ENCODE measurements at regions not wholly inside any gene's neighbourhood (a gene's known extent, or its start where the extent isn't known, plus 50 kb on each side); places are given as distances from the start of the nearest gene placed in this dataset.

DNA sequence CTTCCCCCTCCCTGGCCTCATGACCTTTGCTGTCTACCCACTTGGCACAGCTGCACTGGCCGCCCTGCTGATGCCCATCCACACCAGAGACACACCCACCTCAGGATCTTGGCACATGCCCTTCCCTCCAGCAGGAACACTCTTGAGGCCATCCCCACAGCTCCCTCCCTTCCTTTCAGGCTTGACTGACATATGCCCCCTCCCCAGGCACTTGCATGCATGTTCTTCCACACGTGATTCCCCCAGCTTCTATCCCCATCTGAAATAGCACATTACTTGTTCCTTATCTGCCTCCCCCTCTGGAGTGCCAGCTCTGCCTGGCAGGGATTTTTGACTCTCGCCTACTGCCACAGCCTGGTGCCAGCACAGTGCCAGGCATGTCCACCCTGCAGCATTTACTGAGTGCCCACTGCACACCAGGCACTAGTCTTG is 98.5 kb upstream of the SLC25A33 start:
- Histone ChIP-seq H4K20me1 (ENCODE audit: insufficient read depth, low read length) (no peaks in the 10 kb centered on the region), H3K9me3 (ENCODE audit: low read length) (no peaks in the 10 kb centered on the region), H3K9ac (ENCODE audit: insufficient read depth, low read depth, low read length) (no peak overlapping the region), H3K4me2 (ENCODE audit: low read depth, low read length) (no peak overlapping the region), H3K36me3 (replicated peaks in 1 of 2; ENCODE audit: control insufficient read depth in 1 of 2, insufficient read depth in 2 of 2, low read length in 2 of 2) (no peaks in the 10 kb centered on the region), H3K4me1 (ENCODE audit: insufficient read depth, low read length) (peaks cover 90% of the 10 kb centered on the region), H3K27ac (ENCODE audit: extremely low read length, insufficient read depth, low read length) (no peak overlapping the region), H3K79me2 (ENCODE audit: insufficient read depth, low read length) (no peaks in the 10 kb centered on the region), H3K27me3 (ENCODE audit: control insufficient read depth in 1 of 2, insufficient read depth in 2 of 2, low read length in 2 of 2) (no peaks in the 10 kb centered on the region), H3K4me3 (replicated peaks in 1 of 3; ENCODE audit: insufficient read depth in 1 of 3, low read depth in 2 of 3, low read length in 3 of 3) (no peak overlapping the region), H2AFZ (ENCODE audit: low read length) (no peak overlapping the region)
- BruUV-seq (replicated peaks) = no TSS peak
- POLR2A ChIA-PET = interaction anchor here (0.9 to 3.3 kb wide), 3 partner anchors 8 to 19 kb away, joined by 3 to 27 read pairs (median 6); no protein-coding TSS in a partner anchor
- no peak for TF ChIP-seq SMAD3 (CRISPR knock-in tag; IDR thresholded peaks at IDR 0.05)
- 0 out of 2 replicates have a peak, but pooled peaks have one; percentile 9 for TF ChIP-seq HNRNPL (IDR thresholded peaks at IDR 0.05; ENCODE audit: low read depth, low read length)
- 98% methylated on average over 3 of the region's 3 CpGs for WGBS (ENCODE audit: low lambda C conversion rate)
- DNase-seq (ENCODE audit: low spot score) (no peak), FAIRE-seq (no peak), ATAC-seq (no peak)
- in situ Hi-C loops (cut with HindIII; ENCODE audit: extremely low pct_ligation_motif_present, low pct_unique_long_range_greater_than_20kb) = no loop called here
- intact Hi-C loops (cut with micrococcal nuclease; ENCODE audit: unreplicated experiment) = no loop called here
- CTCF ChIA-PET (ENCODE audit: low intra/inter-chr PET ratio, low total read pairs) = no interaction called here

DNA sequence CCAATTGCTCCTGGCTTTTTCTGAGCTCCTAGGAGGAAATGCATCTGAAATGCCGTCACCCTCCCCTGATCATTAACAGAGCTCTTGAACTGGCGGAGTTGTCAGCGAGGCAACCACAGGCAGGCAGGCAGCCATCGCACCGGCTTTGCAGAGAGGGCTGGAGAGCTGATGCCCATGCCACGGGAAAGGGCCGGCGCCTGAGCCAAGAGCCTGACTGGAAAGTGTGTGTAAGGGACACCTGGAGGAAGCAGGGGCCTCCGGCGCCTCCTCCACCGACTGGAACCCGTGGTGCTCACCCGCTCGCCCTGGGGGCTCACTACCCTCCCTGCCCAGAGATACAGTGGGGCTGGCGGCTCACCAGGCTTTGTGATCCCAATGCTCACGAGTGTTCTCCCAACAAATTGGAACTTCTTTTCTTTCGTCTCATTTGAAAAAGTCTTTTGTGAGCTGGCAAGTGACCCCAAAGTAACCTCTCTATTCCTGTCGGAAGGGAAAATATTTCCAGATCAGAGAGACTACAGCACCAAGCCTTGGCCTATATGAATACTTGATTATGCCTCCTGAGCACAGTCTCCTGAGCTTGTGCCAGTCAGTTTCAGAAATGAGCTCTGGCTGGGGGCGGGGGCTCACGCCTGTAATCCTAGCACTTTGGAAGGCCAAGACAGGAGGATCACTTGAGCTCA is 97.7 kb upstream of the SLC25A33 start:
- H3K27me3 ChIP-seq (ENCODE audit: control insufficient read depth in 1 of 2, insufficient read depth in 2 of 2, low read length in 2 of 2) = no peaks in the 10 kb centered on the region
- 80% methylated on average over 20 of the region's 20 CpGs for WGBS (ENCODE audit: low lambda C conversion rate)
- H4K20me1 ChIP-seq (ENCODE audit: insufficient read depth, low read length) = no peaks in the 10 kb centered on the region
- no peak for FAIRE-seq
- no peaks in the 10 kb centered on the region for H3K79me2 ChIP-seq (ENCODE audit: insufficient read depth, low read length)
- no peaks in the 10 kb centered on the region for H3K36me3 ChIP-seq (replicated peaks in 1 of 2; ENCODE audit: control insufficient read depth in 1 of 2, insufficient read depth in 2 of 2, low read length in 2 of 2)
- no TSS peak for BruUV-seq (replicated peaks)
- no peaks in the 10 kb centered on the region for H3K9me3 ChIP-seq (ENCODE audit: low read length)
- no peak for DNase-seq (ENCODE audit: low spot score)
- TF ChIP-seq PITX1 (CRISPR knock-in tag; IDR thresholded peaks at IDR 0.05) = no peak
- TF ChIP-seq ZNF616 (CRISPR knock-in tag; IDR thresholded peaks at IDR 0.05; ENCODE audit: low read depth) = no peak
- no peak for TF ChIP-seq PRPF4 (IDR thresholded peaks at IDR 0.05; ENCODE audit: low read depth, low read length, poor library complexity, severe bottlenecking)
- TF ChIP-seq NFRKB (IDR thresholded peaks at IDR 0.05) = no peak
- TF ChIP-seq, protein P1, sequence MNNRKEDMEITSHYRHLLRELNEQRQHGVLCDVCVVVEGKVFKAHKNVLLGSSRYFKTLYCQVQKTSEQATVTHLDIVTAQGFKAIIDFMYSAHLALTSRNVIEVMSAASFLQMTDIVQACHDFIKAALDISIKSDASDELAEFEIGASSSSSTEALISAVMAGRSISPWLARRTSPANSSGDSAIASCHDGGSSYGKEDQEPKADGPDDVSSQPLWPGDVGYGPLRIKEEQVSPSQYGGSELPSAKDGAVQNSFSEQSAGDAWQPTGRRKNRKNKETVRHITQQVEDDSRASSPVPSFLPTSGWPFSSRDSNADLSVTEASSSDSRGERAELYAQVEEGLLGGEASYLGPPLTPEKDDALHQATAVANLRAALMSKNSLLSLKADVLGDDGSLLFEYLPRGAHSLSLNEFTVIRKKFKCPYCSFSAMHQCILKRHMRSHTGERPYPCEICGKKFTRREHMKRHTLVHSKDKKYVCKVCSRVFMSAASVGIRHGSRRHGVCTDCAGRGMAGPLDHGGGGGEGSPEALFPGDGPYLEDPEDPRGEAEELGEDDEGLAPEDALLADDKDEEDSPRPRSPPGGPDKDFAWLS (CRISPR knock-in tag; IDR thresholded peaks at IDR 0.05; ENCODE audit: borderline replicate concordance) = no peak
- TF ChIP-seq KLF6 (CRISPR knock-in tag; IDR thresholded peaks at IDR 0.05) = no peak
- no peak for TF ChIP-seq ZNF792 (CRISPR knock-in tag; IDR thresholded peaks at IDR 0.05)
- TF ChIP-seq MEIS1 (CRISPR knock-in tag; IDR thresholded peaks at IDR 0.05; ENCODE audit: borderline replicate concordance) = no peak
- no peak for TF ChIP-seq IKZF4 (CRISPR knock-in tag; IDR thresholded peaks at IDR 0.05; ENCODE audit: borderline replicate concordance, low read depth, not compliant biosample characterization)
- TF ChIP-seq DPF2 (CRISPR knock-in tag; IDR thresholded peaks at IDR 0.05; ENCODE audit: borderline replicate concordance, low read depth) = no peak
- intact Hi-C loops (cut with micrococcal nuclease; ENCODE audit: unreplicated experiment) (no loop called here), in situ Hi-C loops (cut with HindIII; ENCODE audit: extremely low pct_ligation_motif_present, low pct_unique_long_range_greater_than_20kb) (no loop called here)
- ATAC-seq = no peak
- no peak overlapping the region for H3K9ac ChIP-seq (ENCODE audit: insufficient read depth, low read depth, low read length)
- POLR2A ChIA-PET = interaction anchor here (0.9 to 2.1 kb wide), 2 partner anchors 8 to 20 kb away, joined by 3 to 6 read pairs; no protein-coding TSS in a partner anchor
- CTCF ChIA-PET (ENCODE audit: low intra/inter-chr PET ratio, low total read pairs) = no interaction called here
- H3K4me3 ChIP-seq (replicated peaks in 1 of 3; ENCODE audit: insufficient read depth in 1 of 3, low read depth in 2 of 3, low read length in 3 of 3) = no peak overlapping the region
- peaks cover 89% of the 10 kb centered on the region for H3K4me1 ChIP-seq (ENCODE audit: insufficient read depth, low read length)
- no peak overlapping the region for H3K27ac ChIP-seq (ENCODE audit: extremely low read length, insufficient read depth, low read length)
- no peak overlapping the region for H3K4me2 ChIP-seq (ENCODE audit: low read depth, low read length)
- no peak overlapping the region for H2AFZ ChIP-seq (ENCODE audit: low read length)
